CD8-positive, alpha-beta memory T cell (primary cell): ENCODE measurements at regions not wholly inside any gene's neighbourhood (a gene's known extent, or its start where the extent isn't known, plus 50 kb on each side); places are given as distances from the start of the nearest gene placed in this dataset.

ENCODE experiments used
- CTCF ChIA-PET: fragments of 350-600 bp; sonication (Branson Sonifier 250); formaldehyde crosslinking; loops from one replicate; lab custom pipeline; 2021; ENCODE audit warnings: antibody characterized with exemption; lab: Charles Lee
- POLR2A ChIA-PET: fragments of 350-600 bp; sonication (Branson Sonifier 250); formaldehyde crosslinking; loops from one replicate; lab custom pipeline; 2021; ENCODE audit warnings: antibody characterized with exemption; lab: Charles Lee
- DNase-seq, 5 donors: peaks; one replicate each; pipeline versions ENCODE4 v3.0.0 to v3.0.0-alpha.2; 2020 to 2022; ENCODE audit warnings: mixed read lengths in 1 of 5
- H3K27ac ChIP-seq: one replicate; pipeline ENCODE4 v1.7.0; 2013; ENCODE audit warnings: low read depth, mild to moderate bottlenecking, low read length, moderate library complexity
- H3K27me3 ChIP-seq: 2 replicates; pipeline ENCODE4 v1.7.0; 2013; ENCODE audit warnings: low read length, mild to moderate bottlenecking; ENCODE audit not compliant: insufficient read depth, poor library complexity, severe bottlenecking
- H3K36me3 ChIP-seq: 2 replicates; pipeline ENCODE4 v1.7.0; 2013; ENCODE audit warnings: mild to moderate bottlenecking, low read length, moderate library complexity; ENCODE audit not compliant: insufficient read depth
- H3K4me1 ChIP-seq: 2 replicates; pipeline ENCODE4 v1.7.0; 2013; ENCODE audit warnings: mild to moderate bottlenecking, low read length, moderate library complexity; ENCODE audit not compliant: insufficient read depth
- H3K4me3 ChIP-seq: 2 replicates; pipeline ENCODE4 v1.7.0; 2013; ENCODE audit warnings: mild to moderate bottlenecking, low read length
- H3K9me3 ChIP-seq: 2 replicates; pipeline ENCODE4 v1.7.0; 2013; ENCODE audit warnings: mild to moderate bottlenecking, low read length
- H3K27ac Mint-ChIP-seq, 8 donors: one replicate each; pipeline ENCODE4 v1.8.0; 2020 to 2021; ENCODE audit warnings: mixed read lengths in 8 of 8, mild to moderate bottlenecking in 6 of 8, inconsistent platforms in 3 of 8, moderate library complexity in 3 of 8
- H3K27me3 Mint-ChIP-seq, 2 donors: one replicate each; pipeline ENCODE4 v1.8.0; 2020 to 2021; ENCODE audit warnings: mixed read lengths in 2 of 2, mild to moderate bottlenecking in 1 of 2, moderate library complexity in 1 of 2
- H3K36me3 Mint-ChIP-seq, 3 donors: one replicate each; pipeline ENCODE4 v1.8.0; 2020 to 2021; ENCODE audit warnings: mixed read lengths in 3 of 3, inconsistent platforms in 1 of 3, mild to moderate bottlenecking in 1 of 3
- H3K4me1 Mint-ChIP-seq, 3 donors: one replicate each; pipeline ENCODE4 v1.8.0; 2020 to 2021; ENCODE audit warnings: mixed read lengths in 3 of 3, inconsistent platforms in 1 of 3, mild to moderate bottlenecking in 1 of 3
- H3K4me3 Mint-ChIP-seq, 7 donors: one replicate each; pipeline ENCODE4 v1.8.0; 2020 to 2021; ENCODE audit warnings: mixed read lengths in 7 of 7, mild to moderate bottlenecking in 6 of 7, moderate library complexity in 4 of 7, inconsistent platforms in 2 of 7
- H3K9me3 Mint-ChIP-seq, 5 donors: one replicate each; pipeline ENCODE4 v1.8.0; 2020 to 2022; ENCODE audit warnings: mixed read lengths in 5 of 5, mild to moderate bottlenecking in 3 of 5, moderate library complexity in 2 of 5, inconsistent platforms in 1 of 5

DNA sequence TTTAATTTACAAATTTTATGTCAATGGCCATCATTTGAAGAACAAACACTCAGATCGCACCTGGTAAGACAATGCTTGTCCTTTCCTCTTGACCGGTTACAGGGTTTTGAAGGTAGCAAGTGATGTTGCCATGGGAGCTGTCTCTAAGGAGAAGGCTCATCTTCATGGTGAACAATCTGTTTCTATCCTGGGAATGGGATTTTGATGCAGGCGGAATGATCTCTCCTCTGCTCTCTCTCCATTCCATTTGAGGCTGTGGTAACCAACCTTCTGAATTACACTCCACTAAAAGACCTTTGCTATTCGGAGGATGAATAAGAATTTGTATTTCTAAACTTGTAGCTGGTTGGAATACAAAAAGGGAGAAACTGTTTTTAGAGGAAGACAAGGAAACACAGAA, 57.9 kb upstream of the SLC5A9 start:
- Mint-ChIP-seq H3K4me3 (no peak overlapping the region), H3K27ac (no peak overlapping the region), H3K27me3 (peaks cover 4 to 11% of the 10 kb centered on the region in 2 donors), H3K4me1 (no peaks in the 10 kb centered on the region), H3K9me3 (peaks cover 0 to 11% (median 2%) of the 10 kb centered on the region in 5 donors), H3K36me3 (no peaks in the 10 kb centered on the region)
- DNase-seq, result no peak
- Histone ChIP-seq H3K9me3 (no peaks in the 10 kb centered on the region), H3K27me3 (no peaks in the 10 kb centered on the region), H3K4me1 (no peaks in the 10 kb centered on the region), H3K4me3 (no peak overlapping the region), H3K27ac (no peak overlapping the region), H3K36me3 (no peaks in the 10 kb centered on the region)
- CTCF ChIA-PET, result no interaction called here
- POLR2A ChIA-PET, result no interaction called here

DNA sequence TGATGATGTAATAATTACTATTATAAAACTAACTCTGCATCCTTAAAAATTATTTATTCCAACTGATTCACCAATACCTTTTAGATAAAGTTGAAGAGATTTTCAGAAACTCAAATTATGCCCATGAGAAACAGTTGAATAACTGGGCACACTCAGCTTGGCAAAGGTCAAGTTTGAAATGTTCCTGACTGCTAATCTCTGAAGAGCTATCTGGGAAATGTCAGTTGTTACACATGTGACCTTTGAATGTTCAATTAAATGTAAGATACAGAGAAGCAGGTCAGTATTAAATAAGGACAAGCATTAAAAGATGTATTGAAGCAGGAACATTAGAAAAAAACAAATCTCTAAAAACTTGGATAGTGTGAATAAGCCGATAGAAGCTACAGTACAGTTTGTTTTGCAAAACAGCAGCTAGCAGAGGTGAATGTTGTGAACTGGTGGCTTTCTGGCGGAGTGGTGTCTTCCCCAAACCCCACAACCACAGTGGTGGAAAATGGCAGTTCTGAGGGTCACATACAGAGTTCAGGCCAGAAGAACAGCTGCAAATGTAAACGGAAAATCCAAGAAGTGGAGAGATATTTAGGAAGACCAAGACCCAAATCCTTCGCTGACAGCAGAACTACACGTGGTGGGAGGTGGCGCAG, 61.9 kb upstream of the SLC5A9 start:
- ChIA-PET CTCF (no interaction called here), POLR2A (no interaction called here)
- no peaks in the 10 kb centered on the region for H3K27me3 ChIP-seq
- no peaks in the 10 kb centered on the region for H3K36me3 ChIP-seq
- H3K27me3 Mint-ChIP-seq, result peaks cover 4 to 9% of the 10 kb centered on the region in 2 donors
- H3K4me1 ChIP-seq, result no peaks in the 10 kb centered on the region
- H3K4me3 Mint-ChIP-seq, result no peak overlapping the region
- no peak overlapping the region for H3K4me3 ChIP-seq
- no peak overlapping the region for H3K27ac Mint-ChIP-seq
- H3K9me3 ChIP-seq, result no peaks in the 10 kb centered on the region
- no peaks in the 10 kb centered on the region for H3K9me3 Mint-ChIP-seq
- DNase-seq, result no peak
- no peak overlapping the region for H3K27ac ChIP-seq
- H3K4me1 Mint-ChIP-seq, result no peaks in the 10 kb centered on the region
- H3K36me3 Mint-ChIP-seq, result no peaks in the 10 kb centered on the region

DNA sequence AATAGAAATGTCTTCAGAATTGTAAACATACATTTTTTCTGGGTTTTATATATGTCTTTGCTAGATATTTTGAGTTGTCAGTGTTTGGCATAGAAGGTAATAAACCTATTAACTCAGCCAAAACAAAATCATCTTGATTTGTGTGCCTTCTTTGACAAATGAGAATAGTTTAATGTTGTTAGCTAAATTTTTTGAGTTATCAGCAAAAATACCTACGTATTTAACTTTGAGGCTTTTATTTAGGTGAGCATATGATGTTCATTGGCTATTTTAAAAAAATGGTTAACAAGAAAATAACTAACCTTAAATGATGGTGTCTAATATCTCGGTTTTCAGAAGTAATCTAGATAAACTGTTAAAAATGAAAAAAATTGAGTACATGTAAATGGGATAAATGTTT, 83.2 kb upstream of the SLC5A9 start:
- no peak overlapping the region for H3K4me3 ChIP-seq
- H3K27ac ChIP-seq, result no peak overlapping the region
- Mint-ChIP-seq H3K27ac (no peak overlapping the region), H3K4me3 (no peak overlapping the region), H3K36me3 (no peaks in the 10 kb centered on the region), H3K9me3 (peaks cover 0 to 4% (median 2%) of the 10 kb centered on the region in 5 donors), H3K4me1 (no peaks in the 10 kb centered on the region), H3K27me3 (peaks cover 7 to 63% of the 10 kb centered on the region in 2 donors)
- ChIA-PET POLR2A (no interaction called here), CTCF (no interaction called here)
- no peaks in the 10 kb centered on the region for H3K4me1 ChIP-seq
- H3K9me3 ChIP-seq, result no peaks in the 10 kb centered on the region
- no peaks in the 10 kb centered on the region for H3K27me3 ChIP-seq
- H3K36me3 ChIP-seq, result no peaks in the 10 kb centered on the region
- no peak for DNase-seq

- Mint-ChIP-seq H3K27me3 (peaks cover 14 to 17% of the 10 kb centered on the region in 2 donors), H3K9me3 (no peaks in the 10 kb centered on the region), H3K27ac (no peak overlapping the region), H3K36me3 (no peaks in the 10 kb centered on the region), H3K4me3 (no peak overlapping the region), H3K4me1 (no peaks in the 10 kb centered on the region)
- DNase-seq, result no peak
- Histone ChIP-seq H3K9me3 (no peaks in the 10 kb centered on the region), H3K4me3 (no peak overlapping the region), H3K27ac (no peak overlapping the region), H3K27me3 (no peaks in the 10 kb centered on the region), H3K4me1 (no peaks in the 10 kb centered on the region), H3K36me3 (no peaks in the 10 kb centered on the region)
- ChIA-PET CTCF (no interaction called here), POLR2A (no interaction called here)
Observed at GRCh38 chr1:48127735-48128685, 94.5 kb upstream of the SLC5A9 start.

GRCh38 chr1:48123647-48124046, 98.9 kb upstream of the SLC5A9 start:
- DNase-seq, result no peak
- H3K9me3 ChIP-seq, result no peaks in the 10 kb centered on the region
- Mint-ChIP-seq H3K4me1 (no peaks in the 10 kb centered on the region), H3K27me3 (peaks cover 21 to 35% of the 10 kb centered on the region in 2 donors), H3K9me3 (no peaks in the 10 kb centered on the region), H3K4me3 (no peak overlapping the region), H3K27ac (no peak overlapping the region), H3K36me3 (no peaks in the 10 kb centered on the region)
- no peaks in the 10 kb centered on the region for H3K4me1 ChIP-seq
- CTCF ChIA-PET, result no interaction called here
- no peaks in the 10 kb centered on the region for H3K27me3 ChIP-seq
- no peak overlapping the region for H3K4me3 ChIP-seq
- H3K27ac ChIP-seq, result no peak overlapping the region
- POLR2A ChIA-PET, result no interaction called here
- H3K36me3 ChIP-seq, result no peaks in the 10 kb centered on the region

DNA sequence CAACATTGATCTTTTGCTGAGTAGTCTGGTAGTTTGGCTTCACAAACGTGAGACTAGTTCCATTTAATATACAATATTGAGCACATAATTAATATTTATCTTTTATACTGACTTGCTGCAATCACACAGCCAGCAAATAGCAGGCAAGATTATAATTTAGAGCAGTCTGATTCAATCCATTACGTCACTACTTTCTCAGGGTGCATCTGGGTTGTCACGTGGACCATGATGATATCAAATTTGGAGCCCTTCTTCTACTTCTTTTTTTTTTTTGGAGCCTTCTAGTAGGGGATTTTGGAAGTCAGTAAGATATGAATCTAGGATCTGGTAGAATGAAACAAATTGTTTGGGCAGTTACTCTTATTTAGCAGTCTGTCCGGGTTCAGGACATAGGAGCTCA, 100.6 kb upstream of the SLC5A9 start:
- Histone ChIP-seq H3K27ac (no peak overlapping the region), H3K36me3 (no peaks in the 10 kb centered on the region), H3K4me1 (no peaks in the 10 kb centered on the region), H3K9me3 (no peaks in the 10 kb centered on the region), H3K4me3 (no peak overlapping the region), H3K27me3 (no peaks in the 10 kb centered on the region)
- ChIA-PET CTCF (no interaction called here), POLR2A (no interaction called here)
- H3K9me3 Mint-ChIP-seq, result peaks cover 0 to 2% (median 0%) of the 10 kb centered on the region in 5 donors
- peaks cover 21 to 35% of the 10 kb centered on the region in 2 donors for H3K27me3 Mint-ChIP-seq
- H3K4me3 Mint-ChIP-seq, result no peak overlapping the region
- no peaks in the 10 kb centered on the region for H3K4me1 Mint-ChIP-seq
- DNase-seq, result no peak
- no peak overlapping the region for H3K27ac Mint-ChIP-seq
- no peaks in the 10 kb centered on the region for H3K36me3 Mint-ChIP-seq

GRCh38 chr1:48120621-48121020, 101.9 kb upstream of the SLC5A9 start:
- no peak overlapping the region for H3K4me3 ChIP-seq
- no peak overlapping the region for H3K27ac ChIP-seq
- POLR2A ChIA-PET, result no interaction called here
- peaks cover 0 to 6% (median 0%) of the 10 kb centered on the region in 5 donors for H3K9me3 Mint-ChIP-seq
- H3K9me3 ChIP-seq, result no peaks in the 10 kb centered on the region
- CTCF ChIA-PET, result no interaction called here
- H3K27me3 ChIP-seq, result no peaks in the 10 kb centered on the region
- peaks cover 20 to 35% of the 10 kb centered on the region in 2 donors for H3K27me3 Mint-ChIP-seq
- H3K4me1 Mint-ChIP-seq, result no peaks in the 10 kb centered on the region
- no peaks in the 10 kb centered on the region for H3K36me3 ChIP-seq
- no peak overlapping the region for H3K27ac Mint-ChIP-seq
- no peak for DNase-seq
- no peaks in the 10 kb centered on the region for H3K36me3 Mint-ChIP-seq
- no peaks in the 10 kb centered on the region for H3K4me1 ChIP-seq
- H3K4me3 Mint-ChIP-seq, result no peak overlapping the region

- H3K4me1 ChIP-seq, result no peaks in the 10 kb centered on the region
- no peak overlapping the region for H3K4me3 ChIP-seq
- Mint-ChIP-seq H3K36me3 (no peaks in the 10 kb centered on the region), H3K27ac (peak overlapping the region in 1 of 8 donors; percentile 64), H3K9me3 (peaks cover 0 to 6% (median 0%) of the 10 kb centered on the region in 5 donors), H3K4me1 (no peaks in the 10 kb centered on the region), H3K4me3 (no peak overlapping the region), H3K27me3 (peaks cover 1 to 12% of the 10 kb centered on the region in 2 donors)
- H3K36me3 ChIP-seq, result no peaks in the 10 kb centered on the region
- POLR2A ChIA-PET, result no interaction called here
- DNase-seq, result no peak
- CTCF ChIA-PET, result no interaction called here
- H3K9me3 ChIP-seq, result no peaks in the 10 kb centered on the region
- H3K27me3 ChIP-seq, result no peaks in the 10 kb centered on the region
- no peak overlapping the region for H3K27ac ChIP-seq
Observed at GRCh38 chr1:48115835-48116234, 106.7 kb upstream of the SLC5A9 start.
